K562 (cell line): ENCODE measurements at regions not wholly inside any gene's neighbourhood (a gene's known extent, or its start where the extent isn't known, plus 50 kb on each side); places are given as distances from the start of the nearest gene placed in this dataset.

Experiments
- ATAC-seq: fragments of 200-7000 bp; cut with Tn5 transposase; 3 replicates; pipeline ENCODE4 v1.9.1; 2020; ENCODE audit warnings: moderate library complexity
- BruUV-seq: library from RNA; stranded (reverse); fragments of 400-500 nt; replicated peaks from 2 replicates; lab custom pipeline; 2021; lab: Mats Ljungman, UMichigan
- CTCF ChIA-PET: fragments of 300-600 bp; formaldehyde crosslinking; extraction: SDS; loops from one replicate; lab custom pipeline; 2021; ENCODE audit warnings: low intra/inter-chr PET ratio; lab: Yijun Ruan, JAX
- POLR2A ChIA-PET: fragments of 300-600, 350-650 bp; sonication (Branson Sonifier 250); formaldehyde crosslinking; extraction: SDS; loops from one replicate; lab custom pipeline; 2021; ENCODE audit warnings: antibody characterized with exemption, inconsistent platforms; lab: Yijun Ruan, JAX
- DNase-seq, 4 experiments: peaks; one replicate each; pipeline versions ENCODE4 v3.0.0 to v3.0.0-alpha.2; 2011 to 2018; ENCODE audit warnings: low spot score in 3 of 4, mixed read lengths in 3 of 4; ENCODE audit errors: extremely low read depth in 1 of 4
- FAIRE-seq: peaks from 2 replicates; lab custom pipeline; 2011; peaks lifted over from hg19 to GRCh38; lab: Jason Lieb, UNC
- H2AFZ ChIP-seq: 2 replicates; pipeline ENCODE4 v1.6.0; 2011; ENCODE audit warnings: low read depth, low read length, control low read depth, inconsistent platforms
- H3K27ac ChIP-seq: fragments of 200-600 bp; 3 replicates; pipeline ENCODE4 v1.8.0; 2011; ENCODE audit warnings: low read depth, mild to moderate bottlenecking, control low read depth, inconsistent platforms, low read length, moderate library complexity, mixed read lengths; ENCODE audit errors: extremely low read depth
- H3K27me3 ChIP-seq, 2 experiments: fragments of 300-600 bp in 1 of 2; 2 replicates in 1 of 2; 3 replicates in 1 of 2; pipeline versions ENCODE4 v1.6.0 to v1.8.0; 2011; ENCODE audit warnings: inconsistent platforms in 2 of 2, low read length in 2 of 2, mild to moderate bottlenecking in 1 of 2, mixed read lengths in 1 of 2, moderate library complexity in 1 of 2; ENCODE audit not compliant: control insufficient read depth in 2 of 2, insufficient read depth in 2 of 2
- H3K36me3 ChIP-seq: fragments of 300-600 bp; 3 replicates; pipeline ENCODE4 v1.8.0; 2011; ENCODE audit warnings: mild to moderate bottlenecking, low read length, inconsistent platforms; ENCODE audit not compliant: control insufficient read depth, insufficient read depth
- H3K4me1 ChIP-seq, 2 experiments: fragments of 200-600 bp in 1 of 2; replicated peaks in 1 of 2; 2 replicates in 1 of 2; 3 replicates in 1 of 2; pipeline versions ENCODE4 v1.5.1 to v1.8.0; 2011; ENCODE audit warnings: inconsistent platforms in 2 of 2, low read length in 2 of 2, mild to moderate bottlenecking in 1 of 2, mixed read lengths in 1 of 2, moderate library complexity in 1 of 2; ENCODE audit not compliant: control insufficient read depth in 2 of 2, insufficient read depth in 2 of 2
- H3K4me2 ChIP-seq: 2 replicates; pipeline ENCODE4 v1.6.1; 2011; ENCODE audit warnings: low read length, control low read depth, inconsistent platforms, mixed read lengths; ENCODE audit not compliant: insufficient read depth
- H3K4me3 ChIP-seq: fragments of 200-600 bp; sonication (generic), shearing (Covaris generic); 2 replicates; pipeline ENCODE4 v1.5.1; 2016; ENCODE audit warnings: control low read depth, inconsistent platforms
- H3K79me2 ChIP-seq: fragments of 200-600 bp; 3 replicates; pipeline ENCODE4 v1.8.0; 2011; ENCODE audit warnings: low read length, inconsistent platforms; ENCODE audit not compliant: control insufficient read depth, insufficient read depth
- H3K9ac ChIP-seq, 2 experiments: 2 replicates each; pipeline versions ENCODE4 v1.6.0 to v1.6.1; 2011; ENCODE audit warnings: low read depth in 2 of 2, low read length in 2 of 2, control low read depth in 1 of 2, inconsistent platforms in 1 of 2, mild to moderate bottlenecking in 1 of 2, mixed read lengths in 1 of 2; ENCODE audit not compliant: insufficient read depth in 1 of 2
- H3K9me1 ChIP-seq: one replicate; pipeline ENCODE4 v1.6.0; 2011; ENCODE audit warnings: inconsistent platforms, mild to moderate bottlenecking, low read length, moderate library complexity; ENCODE audit not compliant: control insufficient read depth, insufficient read depth
- H3K9me3 ChIP-seq: replicated peaks from 2 replicates; pipeline ENCODE4 v1.5.1; 2011; ENCODE audit warnings: low read depth, low read length, inconsistent platforms; ENCODE audit not compliant: control insufficient read depth, insufficient read depth
- H4K20me1 ChIP-seq: replicated peaks from 2 replicates; pipeline ENCODE4 v1.6.1; 2011; ENCODE audit warnings: low read length, inconsistent platforms, mixed read lengths; ENCODE audit not compliant: control insufficient read depth, insufficient read depth
- BRD9 ChIP-seq: fragments of 450-650 bp; IDR thresholded peaks from 2 replicates; pipeline ENCODE4 v1.6.1; 2018; ENCODE audit warnings: low read depth; ENCODE audit not compliant: partially characterized antibody
- CEBPB ChIP-seq: fragments of 450-650 bp; IDR thresholded peaks from 2 replicates; pipeline ENCODE4 v1.6.1; 2016; ENCODE audit warnings: missing genetic modification characterization, missing compliant biosample characterization
- CEBPG ChIP-seq, 3 experiments: fragments of 200-800 bp in 1 of 3; sonication (Bioruptor generic) in 1 of 3; sonication (generic) in 1 of 3; formaldehyde crosslinking in 1 of 3; IDR thresholded peaks in 2 of 3; conservative IDR thresholded peaks in 1 of 3; 2 replicates each; pipeline versions ENCODE4 v1.6.1 to v1.8.0; 2016 to 2022; ENCODE audit warnings: missing compliant biosample characterization in 2 of 3, missing genetic modification characterization in 2 of 3, mild to moderate bottlenecking in 1 of 3, missing genetic modification reagents in 1 of 3
- CHCHD3 ChIP-seq: fragments of 250-450 bp; sonication (Bioruptor Pico); IDR thresholded peaks from 2 replicates; pipeline ENCODE4 v2.1.2; 2022; ENCODE audit warnings: mild to moderate bottlenecking
- EHMT2 ChIP-seq: fragments of 450-650 bp; IDR thresholded peaks from 2 replicates; pipeline ENCODE4 v1.6.1; 2018; ENCODE audit warnings: antibody characterized with exemption
- ERF ChIP-seq: fragments of 450-650 bp; formaldehyde crosslinking; IDR thresholded peaks from 2 replicates; pipeline ENCODE4 v1.4.0; 2020; ENCODE audit warnings: mild to moderate bottlenecking, mixed read lengths
- HSF4 ChIP-seq: fragments of 250-450 bp; sonication (Bioruptor Pico); IDR thresholded peaks from 2 replicates; pipeline ENCODE4 v2.1.2; 2022; ENCODE audit warnings: mild to moderate bottlenecking, moderate library complexity, borderline replicate concordance
- JUND ChIP-seq, 2 experiments: IDR thresholded peaks; 2 replicates in 1 of 2; 3 replicates in 1 of 2; pipeline ENCODE4 v1.6.1; 2011; ENCODE audit warnings: borderline replicate concordance in 2 of 2, low read depth in 2 of 2, low read length in 2 of 2, improper control_type of control experiment in 1 of 2, missing biosample characterization in 1 of 2, missing genetic modification characterization in 1 of 2, missing genetic modification reagents in 1 of 2
- POLR2H ChIP-seq: IDR thresholded peaks from 2 replicates; pipeline ENCODE4 v1.6.1; 2016; ENCODE audit warnings: missing genetic modification characterization, low read depth, mild to moderate bottlenecking, control low read depth, missing compliant biosample characterization, moderate library complexity
- SLC30A9 ChIP-seq: fragments of 250-450 bp; sonication (Bioruptor Pico); IDR thresholded peaks from 2 replicates; pipeline ENCODE4 v1.8.0; 2022; ENCODE audit warnings: mild to moderate bottlenecking, moderate library complexity
- SRSF3 ChIP-seq: fragments of 200-400 bp; formaldehyde crosslinking; IDR thresholded peaks from 2 replicates; pipeline ENCODE4 v1.6.1; 2016; ENCODE audit warnings: mild to moderate bottlenecking, low read length, moderate library complexity; ENCODE audit not compliant: insufficient read depth
- TARDBP ChIP-seq: fragments of 450-650 bp; IDR thresholded peaks from 2 replicates; pipeline ENCODE4 v1.6.1; 2016
- TEAD4 ChIP-seq, 2 experiments: sonication (generic) in 1 of 2; formaldehyde crosslinking in 1 of 2; IDR thresholded peaks; 2 replicates each; pipeline versions ENCODE4 v1.6.1 to v1.8.0; 2012 to 2022; ENCODE audit warnings: borderline replicate concordance in 1 of 2, inconsistent platforms in 1 of 2, low read length in 1 of 2, mild to moderate bottlenecking in 1 of 2, missing genetic modification reagents in 1 of 2
- ZKSCAN1 ChIP-seq: fragments of 150-350 bp; IDR thresholded peaks from 2 replicates; pipeline ENCODE4 v1.6.1; 2016; ENCODE audit warnings: low read depth, low read length
- ZNF175 ChIP-seq: fragments of 200-800 bp; sonication (Bioruptor generic); IDR thresholded peaks from 2 replicates; pipeline ENCODE4 v1.6.1; 2016; ENCODE audit warnings: low read depth, mild to moderate bottlenecking, missing genetic modification characterization, missing compliant biosample characterization
- ZNF444 ChIP-seq: fragments of 250-450 bp; sonication (Bioruptor Pico); IDR thresholded peaks from 2 replicates; pipeline ENCODE4 v1.4.0; 2020; ENCODE audit warnings: mild to moderate bottlenecking, moderate library complexity
- WGBS: fragments of 100-300 bp; shearing (Covaris generic); methylation state at CpG from one replicate; pipeline ENCODE4 v1.1.6; 2016; ENCODE audit warnings: low coverage, mixed read lengths; ENCODE audit not compliant: insufficient coverage; ENCODE audit errors: missing lambda C conversion rate; 5-methylcytosine and 5-hydroxymethylcytosine counted together
- in situ Hi-C: fragments of 300-500 bp; cut with MboI; formaldehyde crosslinking; loops from 4 replicates; pipeline ENCODE4 v1.15.0; 2018; ENCODE audit warnings: inconsistent platforms, mixed read lengths
- intact Hi-C: fragments of 100-400 bp; cut with micrococcal nuclease; formaldehyde crosslinking; loops from 2 replicates; pipeline ENCODE4 v1.14.2; 2022
- TF ChIP-seq, protein P1 (sequence below): fragments of 250-450 bp; sonication (Bioruptor Pico); IDR thresholded peaks from 2 replicates; pipeline ENCODE4 v1.8.0; 2021; ENCODE audit warnings: moderate library complexity, mild to moderate bottlenecking, inconsistent platforms
- TF ChIP-seq, protein P2 (sequence below): fragments of 450-650 bp; IDR thresholded peaks from 2 replicates; pipeline ENCODE4 v1.6.1; 2016; ENCODE audit warnings: missing biosample characterization, missing genetic modification characterization
- TF ChIP-seq, protein P3 (sequence below): sonication (generic); formaldehyde crosslinking; IDR thresholded peaks from 2 replicates; pipeline ENCODE4 v1.8.1; 2022; ENCODE audit warnings: missing genetic modification reagents

- H3K9me1 ChIP-seq: no peaks in the 10 kb centered on the region
- H3K79me2 ChIP-seq: no peaks in the 10 kb centered on the region
- no peaks in the 10 kb centered on the region for H3K27me3 ChIP-seq
- ChIA-PET POLR2A (no interaction called here), CTCF (no interaction called here)
- in situ Hi-C loops (no loop called here), intact Hi-C loops (no loop called here)
- ATAC-seq (no peak), FAIRE-seq (no peak), DNase-seq (no peak)
- WGBS: 0% methylated on average over 3 of the region's 3 CpGs
- H3K4me1 ChIP-seq: no peaks in the 10 kb centered on the region
- no peak overlapping the region for H3K27ac ChIP-seq
- BruUV-seq: no TSS peak
- no peaks in the 10 kb centered on the region for H3K36me3 ChIP-seq
- H4K20me1 ChIP-seq: no peaks in the 10 kb centered on the region
- H3K4me2 ChIP-seq: no peak overlapping the region
- H3K4me3 ChIP-seq: no peak overlapping the region
- no peak overlapping the region for H3K9ac ChIP-seq
- no peak overlapping the region for H2AFZ ChIP-seq
- H3K9me3 ChIP-seq: no peaks in the 10 kb centered on the region
- TF ChIP-seq, protein P1, sequence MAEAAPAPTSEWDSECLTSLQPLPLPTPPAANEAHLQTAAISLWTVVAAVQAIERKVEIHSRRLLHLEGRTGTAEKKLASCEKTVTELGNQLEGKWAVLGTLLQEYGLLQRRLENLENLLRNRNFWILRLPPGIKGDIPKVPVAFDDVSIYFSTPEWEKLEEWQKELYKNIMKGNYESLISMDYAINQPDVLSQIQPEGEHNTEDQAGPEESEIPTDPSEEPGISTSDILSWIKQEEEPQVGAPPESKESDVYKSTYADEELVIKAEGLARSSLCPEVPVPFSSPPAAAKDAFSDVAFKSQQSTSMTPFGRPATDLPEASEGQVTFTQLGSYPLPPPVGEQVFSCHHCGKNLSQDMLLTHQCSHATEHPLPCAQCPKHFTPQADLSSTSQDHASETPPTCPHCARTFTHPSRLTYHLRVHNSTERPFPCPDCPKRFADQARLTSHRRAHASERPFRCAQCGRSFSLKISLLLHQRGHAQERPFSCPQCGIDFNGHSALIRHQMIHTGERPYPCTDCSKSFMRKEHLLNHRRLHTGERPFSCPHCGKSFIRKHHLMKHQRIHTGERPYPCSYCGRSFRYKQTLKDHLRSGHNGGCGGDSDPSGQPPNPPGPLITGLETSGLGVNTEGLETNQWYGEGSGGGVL (CRISPR knock-in tag): no peak
- TF ChIP-seq EHMT2: no peak
- TF ChIP-seq ZNF444: no peak
- TF ChIP-seq HSF4 (CRISPR knock-in tag): no peak
- peak; percentile 81 for TF ChIP-seq CEBPB
- no peak for TF ChIP-seq ERF
- 0 out of 2 replicates have a peak, but pooled peaks have one; percentile 51 for TF ChIP-seq JUND (IDR thresholded peaks at IDR 0.05; ENCODE audit: borderline replicate concordance, low read depth, low read length)
- no peak for TF ChIP-seq JUND (tag; IDR thresholded peaks at IDR 0.05; ENCODE audit: borderline replicate concordance, low read depth, low read length)
- TF ChIP-seq ZKSCAN1: no peak
- TF ChIP-seq, protein P2, sequence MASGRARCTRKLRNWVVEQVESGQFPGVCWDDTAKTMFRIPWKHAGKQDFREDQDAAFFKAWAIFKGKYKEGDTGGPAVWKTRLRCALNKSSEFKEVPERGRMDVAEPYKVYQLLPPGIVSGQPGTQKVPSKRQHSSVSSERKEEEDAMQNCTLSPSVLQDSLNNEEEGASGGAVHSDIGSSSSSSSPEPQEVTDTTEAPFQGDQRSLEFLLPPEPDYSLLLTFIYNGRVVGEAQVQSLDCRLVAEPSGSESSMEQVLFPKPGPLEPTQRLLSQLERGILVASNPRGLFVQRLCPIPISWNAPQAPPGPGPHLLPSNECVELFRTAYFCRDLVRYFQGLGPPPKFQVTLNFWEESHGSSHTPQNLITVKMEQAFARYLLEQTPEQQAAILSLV: peak; percentile 46; the same call in 1 of the 2 replicates
- TF ChIP-seq SRSF3: no peak
- no peak for TF ChIP-seq CHCHD3 (CRISPR knock-in tag)
- no peak for TF ChIP-seq TEAD4 (IDR thresholded peaks at IDR 0.05; ENCODE audit: low read length)
- no peak for TF ChIP-seq TEAD4 (CRISPR knock-in tag; IDR thresholded peaks at IDR 0.05; ENCODE audit: borderline replicate concordance)
- no peak for TF ChIP-seq BRD9
- no peak for TF ChIP-seq ZNF175 (CRISPR knock-in tag)
- TF ChIP-seq, protein P3, sequence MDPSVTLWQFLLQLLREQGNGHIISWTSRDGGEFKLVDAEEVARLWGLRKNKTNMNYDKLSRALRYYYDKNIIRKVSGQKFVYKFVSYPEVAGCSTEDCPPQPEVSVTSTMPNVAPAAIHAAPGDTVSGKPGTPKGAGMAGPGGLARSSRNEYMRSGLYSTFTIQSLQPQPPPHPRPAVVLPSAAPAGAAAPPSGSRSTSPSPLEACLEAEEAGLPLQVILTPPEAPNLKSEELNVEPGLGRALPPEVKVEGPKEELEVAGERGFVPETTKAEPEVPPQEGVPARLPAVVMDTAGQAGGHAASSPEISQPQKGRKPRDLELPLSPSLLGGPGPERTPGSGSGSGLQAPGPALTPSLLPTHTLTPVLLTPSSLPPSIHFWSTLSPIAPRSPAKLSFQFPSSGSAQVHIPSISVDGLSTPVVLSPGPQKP (CRISPR knock-in tag): no peak
- TF ChIP-seq CEBPG (CRISPR knock-in tag; IDR thresholded peaks at IDR 0.05): no peak
- peak; percentile 84 to 93 for TF ChIP-seq CEBPG (tag; conservative IDR thresholded peaks at IDR 0.05 in 1 of 2, IDR thresholded peaks at IDR 0.05 in 1 of 2)
- TF ChIP-seq POLR2H: no peak
- no peak for TF ChIP-seq TARDBP
- no peak for TF ChIP-seq SLC30A9
Observed at GRCh38 chr18:45320724-45321123, 294.6 kb upstream of the SLC14A2 start.
